ENCODE measurements at regions not wholly inside any gene's neighbourhood (a gene's known extent, or its start where the extent isn't known, plus 50 kb on each side); places are given as distances from the start of the nearest gene placed in this dataset.

- Histone ChIP-seq H3K27me3 (no peaks in the 10 kb centered on the region), H3K4me3 (no peak overlapping the region), H3K9me3 (no peaks in the 10 kb centered on the region), H3K36me3 (no peaks in the 10 kb centered on the region), H3K27ac (no peak overlapping the region), H3K4me1 (no peaks in the 10 kb centered on the region)
- no peak for DNase-seq
- no peak for TF ChIP-seq POLR2A (IDR thresholded peaks at IDR 0.05)
- no peak for TF ChIP-seq CTCF (IDR thresholded peaks at IDR 0.05)
Measured at GRCh38 chr2:100653449-100654035, 90.7 kb downstream of the PDCL3 start.

- Histone ChIP-seq H3K27ac (no peak overlapping the region), H3K27me3 (no peaks in the 10 kb centered on the region), H3K4me1 (no peaks in the 10 kb centered on the region), H3K36me3 (no peaks in the 10 kb centered on the region), H3K4me3 (no peak overlapping the region), H3K9me3 (no peaks in the 10 kb centered on the region)
- TF ChIP-seq POLR2A (IDR thresholded peaks at IDR 0.05), result no peak
- no peak for TF ChIP-seq CTCF (IDR thresholded peaks at IDR 0.05)
- DNase-seq, result no peak
Measured at GRCh38 chr2:100654611-100655010, 91.8 kb downstream of the PDCL3 start.

- no peak for DNase-seq
- Histone ChIP-seq H3K27ac (no peak overlapping the region), H3K9me3 (no peaks in the 10 kb centered on the region), H3K4me3 (no peak overlapping the region), H3K36me3 (no peaks in the 10 kb centered on the region), H3K27me3 (no peaks in the 10 kb centered on the region), H3K4me1 (no peaks in the 10 kb centered on the region)
- TF ChIP-seq POLR2A (IDR thresholded peaks at IDR 0.05) (no peak), CTCF (IDR thresholded peaks at IDR 0.05) (no peak)
Measured at GRCh38 chr2:100655446-100655845, 92.7 kb downstream of the PDCL3 start.

- H3K36me3 ChIP-seq, result no peaks in the 10 kb centered on the region
- no peak overlapping the region for H3K27ac ChIP-seq
- DNase-seq, result no peak
- no peaks in the 10 kb centered on the region for H3K27me3 ChIP-seq
- H3K9me3 ChIP-seq, result no peaks in the 10 kb centered on the region
- no peak overlapping the region for H3K4me3 ChIP-seq
- TF ChIP-seq CTCF (IDR thresholded peaks at IDR 0.05) (no peak), POLR2A (IDR thresholded peaks at IDR 0.05) (no peak)
- no peaks in the 10 kb centered on the region for H3K4me1 ChIP-seq
Measured at GRCh38 chr2:100655936-100656534, 93.2 kb downstream of the PDCL3 start.

- no peak for TF ChIP-seq CTCF (IDR thresholded peaks at IDR 0.05)
- no peak for TF ChIP-seq POLR2A (IDR thresholded peaks at IDR 0.05)
- H3K27me3 ChIP-seq, result no peaks in the 10 kb centered on the region
- H3K36me3 ChIP-seq, result no peaks in the 10 kb centered on the region
- H3K27ac ChIP-seq, result no peak overlapping the region
- no peak for DNase-seq
- no peaks in the 10 kb centered on the region for H3K9me3 ChIP-seq
- no peak overlapping the region for H3K4me3 ChIP-seq
- H3K4me1 ChIP-seq, result no peaks in the 10 kb centered on the region
Measured at GRCh38 chr2:100658017-100658416, 95.2 kb downstream of the PDCL3 start.

Measured in Peyer's patch (tissue), 4 donors.